ENCODE measurements at regions not wholly inside any gene's neighbourhood (a gene's known extent, or its start where the extent isn't known, plus 50 kb on each side); places are given as distances from the start of the nearest gene placed in this dataset.

DNA sequence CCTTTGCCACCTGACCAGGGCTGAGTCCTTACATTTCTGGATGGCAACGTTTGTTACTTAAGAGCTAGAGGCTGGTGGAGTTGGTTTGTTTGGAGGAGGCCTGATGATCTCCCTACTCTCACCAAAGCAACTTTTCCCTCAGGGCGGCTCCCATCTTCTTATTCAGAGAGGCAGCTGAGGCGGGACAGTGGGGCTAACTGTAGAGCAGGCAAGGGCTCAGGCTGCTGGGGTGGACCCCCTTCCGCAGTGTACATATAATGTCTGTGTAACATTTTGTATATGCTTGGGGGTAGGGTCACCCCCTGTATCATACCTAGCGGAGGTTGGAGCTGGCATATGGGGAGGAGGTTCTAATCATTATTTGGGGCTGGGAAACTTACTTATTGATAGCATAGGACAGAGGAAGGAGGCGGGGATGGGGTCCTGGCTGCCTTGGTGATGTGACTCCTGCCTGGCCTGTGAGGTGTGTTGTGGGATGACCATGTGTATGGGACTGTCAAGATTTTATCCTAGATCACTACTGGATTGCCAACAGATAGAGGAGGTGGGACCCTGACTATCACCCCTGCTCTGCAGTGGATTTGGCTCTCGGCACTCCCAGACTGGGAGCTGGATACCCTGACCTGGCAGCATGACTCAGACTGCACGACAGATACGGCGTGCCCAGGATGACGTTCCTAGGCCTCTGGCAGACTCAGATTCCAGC, 52.5 kb upstream of the UBE2Q2 start:
- no peak overlapping the region for H3T11ph ChIP-seq (ENCODE audit: low read length)
- H3K79me1 ChIP-seq (ENCODE audit: insufficient read depth, low read depth, low read length, poor library complexity, severe bottlenecking) = no peaks in the 10 kb centered on the region
- no peaks in the 10 kb centered on the region for H3K9me3 ChIP-seq (ENCODE audit: control insufficient read depth, low read depth, low read length)
- Mint-ChIP-seq H3K27ac (no peak overlapping the region; a peak in 1 of 7 replicates), H3K36me3 (ENCODE audit: insufficient read depth in 1 of 3, low read depth in 3 of 3) (no peaks in the 10 kb centered on the region), H3K27me3 (ENCODE audit: low read depth) (peaks cover 20% of the 10 kb centered on the region), H3K9me3 (no peaks in the 10 kb centered on the region; a peak in 2 of 5 replicates), H3K4me3 (no peak overlapping the region), H3K4me1 (peaks cover 5 to 6% of the 10 kb centered on the region in 2 experiments)
- no peaks in the 10 kb centered on the region for H3K23me2 ChIP-seq (ENCODE audit: insufficient read length, low read depth, low read length, poor library complexity, severe bottlenecking)
- H3K79me2 ChIP-seq (ENCODE audit: insufficient read depth, low read length) = no peaks in the 10 kb centered on the region
- no peak overlapping the region for H2AFZ ChIP-seq (ENCODE audit: low read length)
- H4K8ac ChIP-seq (replicated peaks; ENCODE audit: insufficient read length, low read depth, low read length) = no peak overlapping the region
- no peak for TF ChIP-seq CTCF (conservative IDR thresholded peaks at IDR 0.05)
- no peak overlapping the region for H2AK5ac ChIP-seq (ENCODE audit: insufficient read length, low read length)
- H3K4me2 ChIP-seq (ENCODE audit: insufficient read depth, insufficient read length, low read length) = no peak overlapping the region
- no peak overlapping the region for H3K9ac ChIP-seq (ENCODE audit: extremely low read depth, insufficient read length, low read length)
- H2BK120ac ChIP-seq (ENCODE audit: low read depth, low read length, poor library complexity, severe bottlenecking) = no peak overlapping the region
- no CpG with 5 or more reads among the region's 11 CpGs for WGBS (ENCODE audit: extremely low coverage, insufficient read length, low lambda C conversion rate)
- no peaks in the 10 kb centered on the region for H3K4me1 ChIP-seq (ENCODE audit: insufficient read depth, low read length)
- H3K27me3 ChIP-seq (ENCODE audit: insufficient read depth, low read length) = no peaks in the 10 kb centered on the region
- no peak overlapping the region for H3K4ac ChIP-seq (ENCODE audit: low read depth, low read length)
- H4K20me1 ChIP-seq (ENCODE audit: control insufficient read depth, insufficient read depth, insufficient read length) = no peaks in the 10 kb centered on the region
- peak; percentile 25 for DNase-seq
- H3K27ac ChIP-seq (ENCODE audit: insufficient read length, low read depth, low read length) = no peak overlapping the region
- no peak overlapping the region for H2BK5ac ChIP-seq (ENCODE audit: insufficient read length, low read length)
- H3K56ac ChIP-seq (ENCODE audit: insufficient read length, low read depth, low read length) = no peak overlapping the region
- no peak overlapping the region for H4K91ac ChIP-seq (ENCODE audit: insufficient read length, low read depth, low read length)
- H2BK15ac ChIP-seq (ENCODE audit: low read depth, low read length) = no peak overlapping the region
- no peak overlapping the region for H3K23ac ChIP-seq (ENCODE audit: insufficient read length, low read depth, low read length)
- H3K14ac ChIP-seq (ENCODE audit: insufficient read depth, low read length) = no peak overlapping the region
- H2BK12ac ChIP-seq (ENCODE audit: insufficient read length, low read depth, low read length) = no peak overlapping the region
- no peak overlapping the region for H3K18ac ChIP-seq (ENCODE audit: insufficient read length, low read depth, low read length)
- no peak overlapping the region for H2BK20ac ChIP-seq (ENCODE audit: low read depth, low read length, poor library complexity, severe bottlenecking)
- no peak overlapping the region for H4K5ac ChIP-seq (ENCODE audit: insufficient read length, low read depth, low read length)
